NCI-H2081 treated with DMSO at 0.1 percent for 48 hours (cell line): ENCODE measurements at regions not wholly inside any gene's neighbourhood (a gene's known extent, or its start where the extent isn't known, plus 50 kb on each side); places are given as distances from the start of the nearest gene placed in this dataset.

ENCODE experiments used
- DNase-seq: peaks from one replicate; lab custom pipeline; 2025; lab: John Stamatoyannopoulos, UW

DNA sequence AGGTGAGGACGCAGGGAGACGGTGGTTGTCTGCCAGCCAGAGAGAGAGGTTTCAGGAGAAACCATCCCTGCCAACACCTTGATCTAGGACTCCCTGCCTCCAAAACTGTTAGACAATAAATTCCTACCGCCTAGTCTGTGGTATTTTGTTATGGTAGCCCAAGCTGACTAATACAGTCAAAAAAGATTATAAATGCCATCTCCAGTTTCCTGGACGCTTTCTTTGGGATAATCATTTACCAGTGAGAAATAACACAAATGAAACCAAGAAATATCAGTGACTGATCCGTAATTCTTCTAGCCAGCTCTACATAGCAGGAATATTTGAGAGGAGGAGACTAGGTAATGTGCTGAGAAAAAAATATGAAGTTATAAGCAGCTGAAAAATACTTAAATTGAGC is 707.8 kb upstream of the LMCD1 start:
- DNase-seq: no peak

DNA sequence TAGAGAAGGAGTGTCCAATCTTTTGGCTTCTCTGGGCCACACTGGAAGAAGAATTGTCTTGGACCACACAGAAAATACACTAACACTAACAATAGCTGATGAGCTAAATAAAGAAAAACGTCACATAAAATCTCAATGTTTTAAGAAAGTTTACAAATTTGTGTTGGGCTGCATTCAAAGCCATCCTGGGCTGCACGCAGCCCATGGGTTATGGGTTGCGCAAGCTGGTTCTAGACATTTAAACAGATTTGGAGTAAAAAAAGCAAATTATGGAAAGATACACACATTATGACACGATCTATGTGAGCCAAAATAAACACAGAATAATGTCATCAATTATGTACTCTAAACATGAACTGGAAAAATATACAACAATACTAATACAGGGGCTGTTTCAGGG is 703.3 kb upstream of the LMCD1 start:
- DNase-seq: no peak

DNA sequence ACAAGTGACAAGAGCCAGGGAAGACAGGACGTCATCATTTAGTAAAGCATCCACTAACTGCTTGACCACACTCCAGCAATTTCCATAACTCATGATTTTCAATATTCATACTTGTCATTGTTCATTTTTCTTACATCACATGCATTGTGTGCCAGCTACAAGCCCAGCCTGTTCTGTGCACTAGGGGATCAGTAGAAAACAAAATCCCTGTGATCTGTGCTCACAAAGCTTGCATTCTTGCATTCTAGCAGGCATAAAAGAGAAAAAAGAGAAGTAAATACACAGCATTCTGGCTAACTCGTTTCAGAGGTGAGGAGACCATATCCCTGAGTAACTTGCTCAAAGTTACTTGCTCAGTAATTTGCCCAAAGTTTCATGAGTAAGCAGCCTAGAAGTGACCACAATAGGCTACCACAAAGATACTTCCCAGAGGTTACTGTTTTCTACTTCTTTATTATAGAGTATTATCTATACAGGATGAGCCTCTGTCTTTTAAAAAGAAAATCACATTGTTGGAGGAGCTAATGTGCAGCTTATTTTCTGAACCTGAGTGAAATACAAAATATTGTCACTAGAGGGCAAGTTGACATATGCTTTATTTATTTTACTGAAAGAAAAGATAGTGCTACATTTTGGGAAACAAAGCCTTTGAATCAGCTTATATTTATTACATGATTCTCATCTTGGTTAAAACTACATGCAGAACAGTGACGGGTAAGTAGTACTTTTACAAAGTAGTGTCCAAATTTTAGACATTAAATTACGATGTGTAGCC is 701.4 kb upstream of the LMCD1 start:
- DNase-seq: no peak

DNA sequence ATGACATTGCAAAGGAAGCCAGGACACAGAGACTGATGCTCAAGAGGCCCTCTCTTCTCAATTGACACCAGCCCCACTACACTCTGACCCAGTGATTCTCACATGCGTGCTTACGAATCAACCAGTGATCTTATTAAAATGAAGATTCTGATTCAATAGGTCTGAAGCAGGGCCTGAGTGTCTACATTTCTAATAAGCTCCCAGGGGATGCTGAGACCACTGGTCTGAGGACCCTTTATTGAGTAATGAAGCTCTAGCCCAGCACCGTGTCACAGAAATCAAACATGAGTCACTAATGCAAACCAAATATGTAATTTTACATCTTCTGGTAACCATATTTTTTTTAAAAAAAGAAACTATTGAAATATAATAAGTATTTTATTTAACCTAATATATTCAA is 689.1 kb upstream of the LMCD1 start:
- DNase-seq: no peak

DNA sequence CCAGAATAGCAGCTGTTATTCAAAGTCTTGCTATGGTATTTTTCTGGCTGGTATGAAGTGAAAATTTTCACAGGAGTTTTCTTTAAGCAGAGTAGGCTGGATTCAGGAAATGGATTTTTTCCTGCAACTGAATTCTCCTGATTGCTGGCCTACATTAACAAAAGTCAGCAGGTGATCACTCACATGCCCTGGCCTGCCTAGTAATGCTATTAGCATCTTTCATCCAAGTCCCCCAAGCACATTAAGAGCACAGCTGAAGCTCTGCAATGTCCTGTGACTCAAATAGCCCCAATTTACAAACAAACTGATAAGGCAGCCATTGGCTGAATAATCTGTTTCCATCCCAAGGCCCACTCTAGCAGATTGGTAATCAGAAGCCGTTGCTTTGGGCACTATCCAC is 688.3 kb upstream of the LMCD1 start:
- DNase-seq: no peak

DNA sequence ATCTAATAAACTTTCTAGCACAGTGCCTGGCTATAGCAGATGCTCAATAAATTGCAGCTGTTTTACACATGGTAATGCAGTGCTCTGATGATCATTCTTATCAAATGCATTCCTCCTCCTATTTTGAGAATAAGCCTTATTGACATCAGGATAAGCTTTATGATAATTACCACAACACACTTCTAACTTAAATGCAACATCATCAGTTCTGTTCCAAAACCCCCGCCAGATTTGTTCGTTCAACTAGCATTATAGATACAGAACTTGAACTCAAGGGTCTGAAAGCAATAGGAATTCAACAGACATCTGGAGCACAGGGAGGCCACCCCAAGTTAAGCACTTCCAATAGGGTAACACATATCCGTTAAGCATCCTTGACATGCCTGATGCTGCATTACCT is 684.4 kb upstream of the LMCD1 start:
- DNase-seq: no peak

DNA sequence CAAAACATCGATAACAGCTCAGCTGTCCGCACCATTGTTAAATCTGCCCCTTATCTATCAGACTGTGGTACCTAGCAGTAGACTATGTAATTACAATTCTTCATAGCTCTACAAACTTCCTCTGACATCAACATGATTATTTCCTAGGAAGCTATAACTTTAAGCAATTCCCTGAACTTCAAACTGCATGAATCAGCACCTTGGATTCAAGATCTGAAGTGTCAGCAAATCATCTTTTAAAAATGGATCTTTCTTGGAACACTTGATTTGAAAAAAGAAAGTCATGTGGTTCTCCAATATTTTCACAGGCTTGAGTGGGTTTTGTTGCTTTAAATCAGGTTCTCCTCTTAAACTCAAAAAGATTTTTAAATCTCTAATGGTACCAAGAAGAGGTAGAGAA is 680.7 kb upstream of the LMCD1 start:
- no peak for DNase-seq

DNA sequence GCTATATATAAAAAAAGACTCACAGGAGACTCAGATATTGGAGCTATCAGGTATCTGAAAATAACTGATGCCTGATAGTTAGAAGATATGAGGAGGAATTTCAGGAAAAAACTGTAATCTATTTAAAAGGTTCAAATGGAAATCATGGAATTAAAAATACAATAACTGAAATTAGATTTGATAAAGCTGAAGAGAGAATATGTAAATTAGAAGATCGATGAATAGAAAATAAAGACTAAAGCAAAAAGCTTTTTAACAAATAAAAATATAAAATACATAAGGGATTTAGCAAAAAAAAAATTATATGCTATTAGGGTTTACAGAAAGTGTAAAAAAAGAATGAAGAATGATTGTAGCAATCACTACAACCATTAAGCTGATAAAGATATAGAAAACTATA is 679.8 kb upstream of the LMCD1 start:
- no peak for DNase-seq

DNA sequence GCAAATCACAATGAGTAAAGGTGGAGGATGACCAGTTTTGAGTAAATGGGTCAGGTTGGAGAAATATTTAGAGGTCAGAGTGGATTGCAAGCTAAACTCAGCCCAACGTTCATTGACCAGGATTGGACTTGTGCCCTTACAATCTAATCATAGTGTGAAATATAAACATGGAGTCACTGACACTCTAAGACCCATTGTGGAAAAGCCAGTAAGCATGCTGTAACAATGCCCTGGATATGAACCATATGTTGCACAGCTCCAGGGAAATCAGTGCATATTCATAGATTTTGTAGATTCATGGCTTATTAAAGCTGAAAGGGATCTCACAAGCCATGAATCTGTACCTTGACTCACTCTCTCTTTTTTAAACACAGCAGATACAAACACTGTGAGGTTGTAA is 660.2 kb upstream of the LMCD1 start:
- DNase-seq: no peak

DNA sequence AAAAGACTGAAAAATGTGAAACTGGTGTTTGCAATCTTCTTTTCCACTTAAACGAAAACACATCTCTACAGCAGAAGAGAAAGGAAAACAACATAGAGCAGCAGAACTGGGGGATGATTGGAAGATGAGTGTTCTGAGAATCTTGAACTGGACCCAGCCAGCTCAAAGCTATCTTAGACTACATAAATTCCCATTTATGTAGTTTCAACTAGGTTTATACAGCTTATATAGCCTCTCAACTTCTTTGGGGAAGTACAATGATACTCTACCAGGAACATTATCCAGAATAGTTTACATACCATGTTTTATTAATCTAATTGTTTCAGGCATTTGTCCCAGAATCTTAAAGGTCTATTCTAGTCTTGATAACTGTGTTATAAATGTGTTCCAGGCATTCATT is 658.2 kb upstream of the LMCD1 start:
- DNase-seq: no peak

DNA sequence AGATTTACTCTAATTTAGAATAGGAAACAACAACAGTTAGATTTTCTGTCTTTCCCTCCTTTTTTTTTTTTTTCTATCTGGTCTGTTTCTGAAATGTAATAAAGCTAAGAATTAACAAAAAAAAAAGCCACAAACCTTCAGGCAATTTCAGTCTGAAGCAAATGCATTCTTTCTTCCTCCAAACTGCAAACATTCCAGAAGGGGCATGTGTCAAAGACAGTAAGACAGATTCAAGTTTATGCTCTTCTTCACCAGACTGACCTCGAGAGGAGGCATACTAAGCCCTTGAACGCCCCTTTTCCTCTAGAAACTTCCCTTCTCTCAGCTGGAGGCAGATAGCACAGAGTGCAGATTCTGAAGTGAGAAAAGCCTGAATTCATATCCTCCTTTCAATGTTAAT is 654.6 kb upstream of the LMCD1 start:
- DNase-seq: no peak

DNA sequence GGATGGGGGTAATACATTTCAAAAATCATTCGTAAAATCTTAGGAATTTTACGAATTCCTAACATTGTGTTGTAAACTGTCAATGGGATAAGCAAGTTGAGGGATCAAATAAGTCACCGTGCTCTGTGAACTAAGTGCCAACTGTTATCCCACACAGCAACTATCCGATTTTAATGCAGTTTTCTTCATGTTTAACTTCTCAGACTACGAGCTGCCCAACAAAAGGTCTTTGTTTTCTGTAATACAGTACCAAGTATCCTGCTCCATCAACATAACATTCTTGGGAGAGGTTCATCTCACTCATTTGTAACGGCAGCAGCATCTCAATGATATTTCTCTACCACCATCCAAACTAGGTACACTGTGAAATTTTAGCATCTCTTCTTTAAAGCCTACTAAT is 654.1 kb upstream of the LMCD1 start:
- no peak for DNase-seq

DNA sequence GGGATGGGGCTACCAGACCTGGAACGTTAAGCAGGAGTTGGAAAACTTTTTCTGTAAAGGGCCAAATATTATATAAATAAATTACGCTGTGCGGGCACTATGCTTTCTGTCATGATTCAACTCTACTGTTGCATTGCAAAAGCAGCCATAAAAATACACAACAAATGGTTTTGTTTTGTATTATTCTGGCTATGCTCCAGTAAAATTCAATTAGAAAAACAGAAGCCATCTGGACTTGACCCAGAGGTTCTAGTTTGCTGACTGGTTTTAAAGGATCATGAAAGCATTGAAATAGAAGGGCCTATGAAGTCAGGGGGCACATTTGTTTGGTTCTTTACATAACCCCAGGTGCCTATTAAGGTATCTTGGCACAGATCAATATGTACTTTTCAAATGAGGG is 647.4 kb upstream of the LMCD1 start:
- DNase-seq: no peak

DNA sequence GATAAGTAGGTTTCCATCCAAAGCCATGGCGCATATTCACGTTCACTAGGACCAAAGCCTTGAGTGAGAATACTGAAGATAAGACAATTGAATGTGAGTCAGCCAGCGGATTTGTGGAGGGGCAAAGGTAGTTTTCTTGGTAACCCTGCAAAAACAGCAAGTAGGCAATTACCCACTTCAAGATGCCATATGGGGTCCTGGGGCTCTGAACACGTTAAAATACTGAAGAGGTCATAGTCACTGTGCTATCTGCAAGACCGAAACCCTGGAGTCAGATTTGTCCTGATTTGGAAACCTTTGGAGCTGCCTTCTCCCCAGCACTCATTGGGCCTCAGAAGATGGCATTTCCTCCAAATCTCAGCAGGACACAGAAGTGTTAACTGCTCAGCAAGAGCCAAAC is 646.9 kb upstream of the LMCD1 start:
- no peak for DNase-seq

DNA sequence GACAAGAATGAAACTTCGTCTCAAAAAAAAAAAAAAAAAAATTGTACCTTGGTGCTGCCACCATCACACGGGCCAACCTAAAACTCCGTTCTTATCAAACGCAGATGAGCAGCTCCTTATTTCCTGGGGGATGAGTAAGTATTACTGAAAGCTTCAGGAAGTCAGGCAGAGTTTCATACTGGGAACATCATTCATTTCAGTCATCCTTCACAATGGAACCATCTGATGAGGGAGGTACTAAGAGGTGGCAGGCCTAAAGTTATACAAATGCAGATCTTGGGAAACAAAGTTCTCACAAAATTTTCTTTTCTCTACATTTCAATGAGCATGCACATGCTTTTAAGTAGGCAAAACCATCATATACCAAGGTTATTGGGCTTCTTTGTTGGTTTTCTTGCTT is 636.0 kb upstream of the LMCD1 start:
- DNase-seq: no peak

DNA sequence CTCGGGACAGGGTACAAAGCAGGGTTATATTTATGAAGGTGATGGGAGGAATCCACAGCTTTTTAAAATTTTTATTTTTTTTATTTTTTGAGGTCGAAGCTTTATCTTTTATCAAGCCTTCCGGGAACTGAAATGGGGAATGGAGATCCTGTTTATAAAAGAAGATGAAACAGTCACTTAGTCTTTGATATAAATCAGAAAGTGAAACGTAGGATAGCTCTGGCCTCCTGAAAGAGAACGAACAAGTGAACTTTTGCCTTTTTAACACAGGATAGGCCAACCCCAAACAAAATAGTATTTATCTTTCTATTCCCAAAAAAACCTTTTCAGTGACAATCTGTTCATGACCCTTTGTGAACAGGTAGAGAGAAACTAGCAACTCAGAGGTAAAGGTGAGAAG is 634.0 kb upstream of the LMCD1 start:
- no peak for DNase-seq

DNA sequence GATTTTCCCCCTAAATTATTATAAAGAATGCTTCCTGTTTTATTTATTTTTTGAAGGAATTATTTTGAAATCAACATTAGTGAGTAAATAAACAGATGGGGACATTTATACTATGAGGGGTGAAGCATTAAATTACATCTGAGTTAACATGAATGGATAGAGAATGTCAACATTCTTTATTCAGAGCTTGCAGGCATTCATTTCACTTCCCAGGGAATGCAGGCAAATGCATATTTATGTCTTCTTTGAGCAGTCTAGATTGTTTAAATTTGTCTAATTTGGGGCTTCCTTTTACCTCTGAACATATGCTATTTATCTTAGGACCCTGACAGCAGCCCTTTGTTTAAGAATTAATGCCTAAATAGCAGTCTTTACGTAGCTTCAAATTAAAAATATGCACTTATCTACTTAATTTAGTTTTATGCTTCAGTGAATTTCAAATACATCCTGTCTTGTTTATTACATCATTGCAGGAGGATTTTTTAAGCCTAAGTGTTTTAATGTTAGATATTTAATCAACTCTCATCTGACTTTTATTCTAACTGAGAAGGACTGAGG is 630.5 kb upstream of the LMCD1 start:
- DNase-seq: no peak

DNA sequence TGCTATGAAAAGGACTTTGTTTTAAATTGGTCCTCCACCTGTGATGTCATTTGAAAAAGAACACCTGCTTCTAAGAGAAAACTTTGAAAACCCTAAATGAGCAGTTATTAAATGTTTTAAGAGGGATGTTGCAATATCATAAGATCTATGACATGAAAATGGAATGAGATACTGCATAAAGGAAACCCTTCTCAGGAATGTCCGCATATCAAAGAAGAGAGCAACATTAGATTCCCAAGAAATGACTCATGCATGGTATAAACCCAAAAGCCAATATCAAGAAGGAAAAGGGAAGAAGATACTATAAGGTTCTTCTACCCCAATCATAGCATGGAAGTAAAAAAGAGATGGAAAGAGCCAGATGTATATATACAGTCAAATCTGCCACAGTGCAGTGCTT is 627.5 kb upstream of the LMCD1 start:
- no peak for DNase-seq

DNA sequence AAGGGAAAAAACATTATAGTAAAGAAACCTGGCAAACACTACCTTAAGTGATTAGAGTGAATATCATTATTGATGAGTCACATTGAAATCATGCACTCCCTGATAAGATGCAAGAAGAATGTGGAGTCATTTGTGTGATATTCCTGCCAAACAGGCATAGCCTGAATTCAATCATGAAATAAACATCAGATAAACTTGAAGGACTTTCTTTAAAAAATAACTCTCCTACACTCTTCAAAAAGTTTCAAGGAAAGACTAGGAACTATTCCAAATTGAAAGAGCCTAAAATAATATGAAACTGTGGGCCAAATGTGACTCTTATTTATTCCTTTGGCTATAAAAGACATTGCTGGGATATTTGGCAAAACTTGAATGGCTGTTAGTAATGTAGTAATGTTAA is 625.7 kb upstream of the LMCD1 start:
- DNase-seq: no peak

DNA sequence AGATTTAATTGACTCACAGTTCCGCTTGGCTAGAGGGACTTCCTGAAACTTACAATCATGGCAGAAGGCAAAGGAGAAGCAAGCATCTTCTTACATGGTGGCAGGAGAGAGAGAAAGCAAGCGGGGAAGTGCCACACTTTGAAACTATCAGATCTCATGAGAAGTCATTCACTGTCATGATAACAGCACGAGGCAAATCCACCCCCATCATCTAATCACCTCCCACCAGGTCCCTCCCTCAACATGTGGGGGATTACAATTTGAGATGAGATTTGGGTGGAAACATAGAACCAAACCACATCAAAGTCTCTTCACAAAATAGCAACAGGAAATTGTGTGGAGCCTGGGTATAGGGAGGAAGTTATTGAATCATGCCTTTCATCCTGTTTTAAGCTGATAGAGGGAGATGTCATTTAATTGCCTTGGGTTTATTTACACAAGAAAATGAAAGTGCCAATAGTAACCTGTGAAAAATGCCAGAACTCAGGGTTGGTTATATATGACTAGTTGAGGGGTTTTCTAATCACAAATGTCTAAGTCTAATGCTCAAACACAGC is 624.8 kb upstream of the LMCD1 start:
- no peak for DNase-seq

DNA sequence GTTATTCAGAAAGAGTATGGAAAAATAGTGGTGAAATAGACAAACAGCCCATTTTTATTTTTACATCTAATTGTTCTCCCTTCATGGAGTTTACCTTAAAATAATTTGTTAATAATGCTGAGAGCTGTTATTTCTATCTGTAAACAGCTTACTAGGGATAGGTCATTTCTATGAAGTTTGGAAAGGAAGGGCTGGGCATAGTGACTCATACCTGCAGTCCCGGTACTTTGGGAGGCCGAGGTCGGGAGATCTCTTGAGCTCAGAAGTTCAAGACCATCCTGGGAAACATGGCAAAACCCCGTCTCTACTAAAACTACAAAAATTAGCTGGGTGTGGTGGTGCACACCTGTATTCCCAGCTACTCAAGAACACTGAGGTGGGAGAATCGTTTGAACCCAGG is 624.3 kb upstream of the LMCD1 start:
- no peak for DNase-seq

DNA sequence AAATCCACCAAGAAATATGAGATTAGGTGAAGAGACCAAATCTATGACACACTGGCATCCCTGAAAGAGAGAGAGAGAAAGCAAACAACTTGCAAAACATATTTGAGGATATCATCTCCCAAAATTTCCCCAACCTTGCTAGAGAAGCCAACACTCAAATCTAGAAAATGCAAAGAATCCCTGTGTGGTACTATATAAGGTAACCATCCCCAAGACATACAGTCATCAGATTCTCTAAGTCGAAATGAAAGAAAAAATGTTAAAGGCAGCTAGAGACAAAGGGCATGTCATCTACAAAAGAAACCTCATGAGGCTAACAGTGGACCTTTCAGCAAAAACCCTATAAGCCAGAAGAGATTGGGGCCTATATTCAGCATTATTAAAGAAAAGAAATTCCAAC is 622.1 kb upstream of the LMCD1 start:
- DNase-seq: no peak

DNA sequence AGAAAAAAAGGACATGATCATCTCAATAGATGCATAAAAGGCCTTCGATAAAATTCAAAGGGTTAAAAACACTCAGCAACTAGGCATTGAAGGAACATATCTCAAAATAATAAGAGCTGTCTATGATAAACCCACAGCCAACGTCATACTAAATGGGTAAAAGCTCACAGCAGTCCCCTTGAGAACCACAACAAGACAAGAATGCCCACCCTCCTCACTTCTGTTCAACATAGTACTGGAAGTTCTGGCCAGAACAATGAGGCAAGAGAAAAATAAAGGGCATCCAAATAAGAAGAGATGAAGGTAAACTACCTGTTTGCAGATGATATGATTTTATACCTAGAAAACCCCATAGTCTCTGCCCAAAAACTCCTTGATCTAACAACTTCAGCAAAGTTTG is 619.7 kb upstream of the LMCD1 start:
- no peak for DNase-seq

DNA sequence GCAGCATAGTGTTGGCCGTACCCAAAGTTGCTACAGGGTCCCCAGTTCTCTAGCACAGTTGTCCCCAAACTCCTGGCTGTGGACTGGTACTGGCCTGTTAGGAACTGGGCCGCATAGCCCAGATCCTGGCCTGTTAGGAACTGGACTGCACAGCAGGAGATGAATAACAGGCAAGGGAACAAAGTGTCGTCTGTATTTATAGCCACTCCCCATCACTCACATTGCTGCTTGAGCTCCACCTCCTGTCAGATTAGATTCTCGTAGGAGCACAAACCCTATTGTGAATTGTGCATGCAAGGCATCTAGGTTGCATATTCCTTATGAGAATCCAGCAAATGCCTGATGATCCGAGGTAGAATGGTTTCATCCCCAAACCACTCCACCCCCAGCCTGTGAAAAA is 604.0 kb upstream of the LMCD1 start:
- no peak for DNase-seq
